Stimulated activated naive B cell treated with anti-CD40 and anti-IgM and Interleukin-4, amounts not matched to agents 10 μg/mL and 1 μg/mL and 100 μg/mL, for 72 hours (primary cell): ENCODE measurements at regions not wholly inside any gene's neighbourhood (a gene's known extent, or its start where the extent isn't known, plus 50 kb on each side); places are given as distances from the start of the nearest gene placed in this dataset.

ENCODE experiments used
- ATAC-seq, 2 donors: fragments of 150-1000 bp; cut with Tn5 transposase; replicated peaks; 2 replicates each; pipeline ENCODE4 v1.10.0; 2021; ENCODE audit warnings: moderate library complexity in 1 of 2
- DNase-seq: peaks from one replicate; pipeline ENCODE4 v3.0.0; 2021
- H3K27ac Mint-ChIP-seq: one replicate; pipeline ENCODE4 v1.8.0; 2022; ENCODE audit warnings: mild to moderate bottlenecking, mixed read lengths
- H3K27me3 Mint-ChIP-seq, 2 donors: one replicate each; pipeline ENCODE4 v1.8.0; 2022; ENCODE audit warnings: mixed read lengths in 2 of 2
- H3K36me3 Mint-ChIP-seq, 2 donors: one replicate each; pipeline ENCODE4 v1.8.0; 2022; ENCODE audit warnings: mixed read lengths in 2 of 2, mild to moderate bottlenecking in 1 of 2
- H3K4me1 Mint-ChIP-seq, 2 donors: one replicate each; pipeline ENCODE4 v1.8.0; 2022; ENCODE audit warnings: mixed read lengths in 2 of 2, mild to moderate bottlenecking in 1 of 2
- H3K4me3 Mint-ChIP-seq, 2 donors: one replicate each; pipeline ENCODE4 v1.8.0; 2022; ENCODE audit warnings: mild to moderate bottlenecking in 2 of 2, mixed read lengths in 2 of 2, moderate library complexity in 1 of 2
- H3K9me3 Mint-ChIP-seq, 2 donors: one replicate each; pipeline ENCODE4 v1.8.0; 2022; ENCODE audit warnings: mixed read lengths in 2 of 2, mild to moderate bottlenecking in 1 of 2

DNA sequence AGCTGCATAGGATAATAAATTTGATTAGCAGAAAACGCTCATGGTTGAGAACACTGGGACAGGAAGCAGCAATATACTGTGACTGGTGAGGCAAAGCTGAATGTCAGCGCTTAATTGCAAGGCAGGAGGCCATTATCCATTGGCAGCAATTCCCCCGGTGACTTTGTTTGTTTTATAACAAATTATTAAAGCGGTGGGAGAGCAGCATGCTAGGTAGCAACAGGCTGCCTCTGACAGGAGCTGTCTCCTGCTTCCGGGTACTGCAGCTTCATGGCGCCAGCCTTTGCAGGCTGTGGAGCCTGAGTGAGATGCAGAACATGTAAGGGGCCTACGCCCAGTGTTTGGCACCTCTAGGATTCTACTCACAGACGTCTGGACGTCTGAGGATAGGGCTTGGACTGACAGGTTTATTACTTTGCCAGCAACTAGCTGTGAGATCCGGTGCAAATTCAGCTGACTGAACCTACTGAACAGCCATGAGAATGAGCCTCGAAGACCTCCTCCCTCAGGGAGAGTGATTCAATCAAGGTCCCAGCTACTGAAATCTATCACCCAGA lies 82.1 kb upstream of the SSTR1 start:
- H3K27me3 Mint-ChIP-seq = no peaks in the 10 kb centered on the region
- no peaks in the 10 kb centered on the region for H3K36me3 Mint-ChIP-seq
- no peak overlapping the region for H3K27ac Mint-ChIP-seq
- peaks cover 0 to 3% of the 10 kb centered on the region in 2 donors for H3K9me3 Mint-ChIP-seq
- ATAC-seq (peak; percentile 23 to 50), DNase-seq (no peak)
- H3K4me1 Mint-ChIP-seq = peaks cover 0 to 15% of the 10 kb centered on the region in 2 donors
- H3K4me3 Mint-ChIP-seq = no peak overlapping the region

DNA sequence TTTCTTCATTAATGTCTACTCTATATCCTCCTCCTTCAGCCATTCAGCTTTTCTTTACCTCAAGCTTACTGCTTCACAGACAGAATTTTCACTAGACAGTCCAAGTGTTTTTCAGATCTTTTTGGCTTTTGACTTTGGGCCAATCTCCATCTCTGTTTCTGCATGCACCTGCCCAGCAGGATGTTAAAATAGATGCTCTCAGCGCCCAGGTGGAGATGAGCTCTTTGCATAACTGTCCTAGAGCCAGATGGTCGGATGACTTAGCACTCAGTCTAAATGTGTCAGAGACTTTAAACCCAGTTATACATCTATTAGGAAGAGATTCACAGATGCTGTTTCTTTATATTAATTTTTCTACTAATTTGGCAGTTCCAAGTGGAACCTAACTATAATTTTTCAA lies 80.3 kb upstream of the SSTR1 start:
- peaks cover 0 to 15% of the 10 kb centered on the region in 2 donors for H3K4me1 Mint-ChIP-seq
- peaks cover 0 to 7% of the 10 kb centered on the region in 2 donors for H3K9me3 Mint-ChIP-seq
- no peak overlapping the region for H3K27ac Mint-ChIP-seq
- no peaks in the 10 kb centered on the region for H3K27me3 Mint-ChIP-seq
- H3K4me3 Mint-ChIP-seq = no peak overlapping the region
- DNase-seq (no peak), ATAC-seq (no peak)
- H3K36me3 Mint-ChIP-seq = no peaks in the 10 kb centered on the region

DNA sequence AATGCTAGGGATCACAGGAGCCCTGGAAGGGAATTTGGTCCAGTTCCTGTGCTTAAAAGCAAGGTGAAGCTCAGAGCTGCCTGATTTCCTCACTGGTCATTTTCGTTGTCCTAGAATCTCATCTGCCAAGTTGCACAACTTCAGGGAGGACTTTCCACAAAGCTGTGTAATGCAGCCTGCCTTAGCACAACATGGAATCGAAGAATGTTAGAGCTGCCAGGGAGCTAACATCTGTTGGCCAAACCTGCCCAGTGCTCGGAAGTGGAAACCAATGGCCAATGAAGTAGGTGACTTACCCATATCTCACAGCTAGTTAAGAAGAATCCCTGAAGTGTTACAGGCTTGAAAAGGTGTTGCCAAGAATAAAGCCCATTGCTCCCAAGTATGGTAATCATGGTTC lies 79.9 kb upstream of the SSTR1 start:
- H3K9me3 Mint-ChIP-seq = peaks cover 0 to 7% of the 10 kb centered on the region in 2 donors
- no peaks in the 10 kb centered on the region for H3K27me3 Mint-ChIP-seq
- no peak overlapping the region for H3K4me3 Mint-ChIP-seq
- H3K36me3 Mint-ChIP-seq = no peaks in the 10 kb centered on the region
- H3K27ac Mint-ChIP-seq = no peak overlapping the region
- no peak for DNase-seq
- peaks cover 0 to 15% of the 10 kb centered on the region in 2 donors for H3K4me1 Mint-ChIP-seq
- no peak for ATAC-seq

DNA sequence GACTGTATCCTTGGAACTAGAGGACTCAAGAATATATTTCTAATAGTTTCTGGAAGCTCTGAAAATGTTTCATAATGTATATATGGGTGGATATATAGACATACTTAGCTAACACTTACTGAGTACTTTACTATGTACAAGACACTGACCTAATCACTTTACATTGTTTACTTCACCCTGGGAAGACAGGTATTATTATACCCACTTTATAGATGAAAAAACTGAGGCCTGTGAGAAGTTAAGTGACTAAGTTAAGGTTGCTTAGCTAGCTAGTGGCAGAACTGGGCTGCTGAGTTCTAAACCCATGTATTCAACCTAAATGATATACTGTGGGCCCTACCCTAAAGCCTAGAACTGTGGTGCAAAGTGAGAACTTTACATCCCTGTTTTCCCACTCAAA lies 79.1 kb upstream of the SSTR1 start:
- Mint-ChIP-seq H3K27me3 (no peaks in the 10 kb centered on the region), H3K4me3 (no peak overlapping the region), H3K9me3 (peaks cover 0 to 7% of the 10 kb centered on the region in 2 donors), H3K36me3 (no peaks in the 10 kb centered on the region), H3K4me1 (peaks cover 0 to 15% of the 10 kb centered on the region in 2 donors), H3K27ac (no peak overlapping the region)
- ATAC-seq = no peak
- DNase-seq = no peak

DNA sequence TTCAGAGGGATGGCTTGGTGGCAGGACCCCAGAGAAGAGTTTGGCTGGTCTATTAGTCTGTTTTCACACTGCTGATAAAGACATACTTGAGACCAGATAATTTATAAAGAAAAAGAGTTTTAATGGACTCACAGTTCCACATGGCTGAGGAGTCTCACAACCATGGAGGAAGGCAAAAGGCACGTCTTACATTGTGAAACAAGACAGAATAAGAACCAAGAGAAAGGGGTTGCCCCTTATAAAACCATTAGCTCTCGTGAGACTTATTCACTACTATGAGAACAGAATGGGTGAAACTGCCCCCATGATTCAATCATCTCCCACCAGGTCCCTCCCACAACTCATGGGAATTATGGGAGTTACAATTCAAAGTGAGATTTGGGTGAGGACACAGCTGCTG lies 78.5 kb upstream of the SSTR1 start:
- Mint-ChIP-seq H3K27ac (no peak overlapping the region), H3K27me3 (no peaks in the 10 kb centered on the region), H3K9me3 (peaks cover 0 to 7% of the 10 kb centered on the region in 2 donors)

DNA sequence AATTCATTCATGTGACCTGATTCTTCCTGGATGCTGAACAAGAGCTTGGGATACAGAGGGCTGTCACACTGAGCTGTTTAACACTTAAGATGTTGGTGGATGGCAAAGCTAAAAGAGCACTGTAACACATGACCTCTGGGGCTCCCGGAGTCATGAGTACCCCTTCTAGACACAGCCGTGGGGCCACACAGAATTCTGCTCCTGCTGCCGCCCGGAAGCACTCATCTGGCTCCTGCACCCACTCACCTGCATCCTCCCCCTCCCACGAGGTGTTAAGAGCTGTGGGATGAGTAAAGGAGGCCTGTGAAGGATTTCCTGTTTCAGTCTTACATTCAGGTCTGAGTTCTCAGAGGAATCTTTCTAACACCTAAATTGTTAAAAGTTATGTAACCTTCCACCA lies 78.0 kb upstream of the SSTR1 start:
- H3K9me3 Mint-ChIP-seq = peaks cover 0 to 7% of the 10 kb centered on the region in 2 donors
- no peak for ATAC-seq
- DNase-seq = no peak
- H3K27ac Mint-ChIP-seq = no peak overlapping the region
- H3K4me1 Mint-ChIP-seq = peaks cover 0 to 10% of the 10 kb centered on the region in 2 donors
- H3K27me3 Mint-ChIP-seq = no peaks in the 10 kb centered on the region
- H3K36me3 Mint-ChIP-seq = no peaks in the 10 kb centered on the region
- H3K4me3 Mint-ChIP-seq = no peak overlapping the region

More for the DNA sequence above, 78.5 kb upstream of the SSTR1 start:
- Mint-ChIP-seq H3K36me3 (no peaks in the 10 kb centered on the region), H3K4me1 (peaks cover 0 to 15% of the 10 kb centered on the region in 2 donors), H3K4me3 (no peak overlapping the region)
- DNase-seq (no peak), ATAC-seq (no peak)

GRCh38 chr14:38134416-38135030 lies 73.2 kb upstream of the SSTR1 start:
- H3K9me3 Mint-ChIP-seq = peaks cover 6 to 7% of the 10 kb centered on the region in 2 donors
- H3K27me3 Mint-ChIP-seq = no peaks in the 10 kb centered on the region
- H3K4me3 Mint-ChIP-seq = no peak overlapping the region
- H3K4me1 Mint-ChIP-seq = no peaks in the 10 kb centered on the region
- H3K36me3 Mint-ChIP-seq = no peaks in the 10 kb centered on the region
- no peak overlapping the region for H3K27ac Mint-ChIP-seq
- DNase-seq = no peak
- no peak for ATAC-seq

GRCh38 chr14:38135106-38135867 lies 72.4 kb upstream of the SSTR1 start:
- H3K27me3 Mint-ChIP-seq = no peaks in the 10 kb centered on the region
- no peak overlapping the region for H3K4me3 Mint-ChIP-seq
- peaks cover 4 to 6% of the 10 kb centered on the region in 2 donors for H3K9me3 Mint-ChIP-seq
- no peaks in the 10 kb centered on the region for H3K36me3 Mint-ChIP-seq
- H3K4me1 Mint-ChIP-seq = no peaks in the 10 kb centered on the region
- ATAC-seq (no peak), DNase-seq (no peak)
- no peak overlapping the region for H3K27ac Mint-ChIP-seq

DNA sequence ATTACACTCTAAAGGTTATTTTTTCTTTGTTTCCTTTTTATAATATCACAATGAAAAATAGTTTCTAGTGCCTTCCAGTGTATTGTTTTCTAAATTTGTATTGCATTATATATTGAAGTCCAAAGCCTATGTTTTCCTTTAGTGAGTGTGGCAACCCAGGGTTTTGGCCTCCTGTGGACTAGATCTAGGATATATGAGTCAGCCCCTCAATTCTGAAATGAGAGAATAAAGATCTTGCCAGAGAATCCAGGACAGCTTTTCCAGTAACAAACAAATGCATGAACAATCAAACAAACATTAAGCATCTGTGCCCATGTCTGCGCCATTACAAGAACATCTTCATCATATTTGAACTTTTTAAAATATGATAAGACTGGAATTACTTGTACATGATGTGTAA lies 70.7 kb upstream of the SSTR1 start:
- no peak overlapping the region for H3K4me3 Mint-ChIP-seq
- no peaks in the 10 kb centered on the region for H3K36me3 Mint-ChIP-seq
- H3K27ac Mint-ChIP-seq = no peak overlapping the region
- DNase-seq = no peak
- no peaks in the 10 kb centered on the region for H3K27me3 Mint-ChIP-seq
- H3K4me1 Mint-ChIP-seq = no peaks in the 10 kb centered on the region
- ATAC-seq = no peak
- peaks cover 0 to 6% of the 10 kb centered on the region in 2 donors for H3K9me3 Mint-ChIP-seq

- no peaks in the 10 kb centered on the region for H3K36me3 Mint-ChIP-seq
- no peaks in the 10 kb centered on the region for H3K27me3 Mint-ChIP-seq
- DNase-seq = no peak
- peaks cover 0 to 6% of the 10 kb centered on the region in 2 donors for H3K9me3 Mint-ChIP-seq
- no peak for ATAC-seq
- no peak overlapping the region for H3K27ac Mint-ChIP-seq
- no peaks in the 10 kb centered on the region for H3K4me1 Mint-ChIP-seq
- H3K4me3 Mint-ChIP-seq = no peak overlapping the region
These were observed 69.1 kb upstream of the SSTR1 start for GRCh38 chr14:38138473-38139138.

DNA sequence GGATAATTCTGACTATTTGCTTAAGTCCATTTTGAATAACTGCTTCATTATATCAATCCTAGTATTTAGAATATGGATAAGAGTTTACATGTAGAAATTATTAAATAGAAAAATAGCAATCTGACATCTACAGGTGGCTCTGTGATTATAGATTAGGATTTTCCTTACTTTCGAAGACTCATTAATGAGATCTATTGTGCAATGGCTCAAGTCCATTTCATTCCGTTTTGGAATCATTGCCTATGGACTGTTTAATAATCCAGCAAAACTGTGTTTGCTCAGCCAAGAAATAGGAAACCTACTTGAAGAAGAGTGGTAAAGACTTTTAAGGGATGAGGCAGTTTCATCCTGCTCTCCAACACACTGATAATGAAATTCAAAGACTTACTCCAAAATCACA lies 67.8 kb upstream of the SSTR1 start:
- Mint-ChIP-seq H3K27ac (no peak overlapping the region), H3K9me3 (peaks cover 0 to 6% of the 10 kb centered on the region in 2 donors), H3K36me3 (no peaks in the 10 kb centered on the region), H3K4me1 (no peaks in the 10 kb centered on the region), H3K4me3 (no peak overlapping the region), H3K27me3 (no peaks in the 10 kb centered on the region)
- DNase-seq (no peak), ATAC-seq (no peak)

- H3K36me3 Mint-ChIP-seq = no peaks in the 10 kb centered on the region
- H3K27ac Mint-ChIP-seq = no peak overlapping the region
- no peak for DNase-seq
- no peak for ATAC-seq
- H3K4me1 Mint-ChIP-seq = no peaks in the 10 kb centered on the region
- no peak overlapping the region for H3K4me3 Mint-ChIP-seq
- H3K27me3 Mint-ChIP-seq = no peaks in the 10 kb centered on the region
- H3K9me3 Mint-ChIP-seq = peaks cover 0 to 2% of the 10 kb centered on the region in 2 donors
These were observed 64.5 kb upstream of the SSTR1 start for GRCh38 chr14:38143170-38143569.

DNA sequence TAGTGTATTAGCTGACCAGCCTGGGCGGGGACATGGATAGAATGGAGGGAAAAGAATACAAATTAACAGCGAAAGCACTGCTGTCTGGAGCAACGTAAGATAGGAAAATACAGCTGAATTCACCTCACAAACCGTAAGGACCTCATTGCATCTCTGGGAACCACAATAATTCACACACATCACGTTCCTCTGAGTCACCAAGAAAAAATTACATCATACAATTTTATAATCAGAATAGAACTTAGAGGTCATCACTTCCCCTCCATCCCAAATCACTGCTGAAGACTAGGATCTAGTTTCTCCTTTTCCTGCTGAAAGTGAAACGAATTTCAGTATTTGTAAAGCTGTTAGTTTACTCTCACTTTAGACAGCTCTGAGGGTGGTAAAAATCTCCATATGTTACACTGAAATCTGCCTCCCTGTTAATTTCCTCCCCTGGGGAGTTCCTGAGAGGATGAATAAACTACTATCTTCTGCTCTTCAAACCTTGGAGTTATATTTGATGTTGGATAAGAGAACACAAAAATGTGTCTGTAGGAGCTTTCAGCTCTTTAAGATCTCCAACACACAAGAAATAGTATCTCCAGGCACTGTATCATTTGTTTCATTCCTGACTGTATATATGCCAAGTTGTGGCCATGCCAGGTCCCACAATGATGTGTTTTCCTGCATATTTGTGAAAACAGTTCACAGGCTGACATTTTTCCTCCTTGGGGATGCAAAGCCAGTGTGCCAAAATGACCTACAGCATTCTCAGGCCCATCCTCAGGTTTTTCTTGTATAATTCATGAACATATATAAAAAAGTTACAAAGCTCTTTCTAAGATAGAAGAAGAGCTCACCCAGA lies 63.8 kb upstream of the SSTR1 start:
- ATAC-seq = no peak
- H3K9me3 Mint-ChIP-seq = peaks cover 0 to 2% of the 10 kb centered on the region in 2 donors
- H3K27ac Mint-ChIP-seq = no peak overlapping the region
- no peak overlapping the region for H3K4me3 Mint-ChIP-seq
- H3K36me3 Mint-ChIP-seq = no peaks in the 10 kb centered on the region
- H3K4me1 Mint-ChIP-seq = no peaks in the 10 kb centered on the region
- H3K27me3 Mint-ChIP-seq = no peaks in the 10 kb centered on the region
- DNase-seq = no peak

- ATAC-seq (no peak), DNase-seq (no peak)
- Mint-ChIP-seq H3K27me3 (no peaks in the 10 kb centered on the region), H3K4me1 (no peaks in the 10 kb centered on the region), H3K4me3 (no peak overlapping the region), H3K9me3 (peaks cover 0 to 2% of the 10 kb centered on the region in 2 donors), H3K36me3 (no peaks in the 10 kb centered on the region), H3K27ac (no peak overlapping the region)
These were observed 62.6 kb upstream of the SSTR1 start for GRCh38 chr14:38145142-38145541.
